OCI-LY3 (cell line): ENCODE measurements at regions not wholly inside any gene's neighbourhood (a gene's known extent, or its start where the extent isn't known, plus 50 kb on each side); places are given as distances from the start of the nearest gene placed in this dataset.

Experiments
- CTCF ChIP-seq: fragments of 200-600, 300-600 bp; sonication (generic); IDR thresholded peaks from 2 replicates; pipeline ENCODE4 v1.5.1; 2014; ENCODE audit warnings: antibody characterized with exemption, low read length, low read depth
- EZH2phosphoT487 ChIP-seq: fragments of 200-600 bp; shearing (Covaris generic); IDR thresholded peaks from 2 replicates; pipeline ENCODE4 v1.6.1; 2018; ENCODE audit warnings: antibody characterized with exemption, mixed run types, low read depth

DNA sequence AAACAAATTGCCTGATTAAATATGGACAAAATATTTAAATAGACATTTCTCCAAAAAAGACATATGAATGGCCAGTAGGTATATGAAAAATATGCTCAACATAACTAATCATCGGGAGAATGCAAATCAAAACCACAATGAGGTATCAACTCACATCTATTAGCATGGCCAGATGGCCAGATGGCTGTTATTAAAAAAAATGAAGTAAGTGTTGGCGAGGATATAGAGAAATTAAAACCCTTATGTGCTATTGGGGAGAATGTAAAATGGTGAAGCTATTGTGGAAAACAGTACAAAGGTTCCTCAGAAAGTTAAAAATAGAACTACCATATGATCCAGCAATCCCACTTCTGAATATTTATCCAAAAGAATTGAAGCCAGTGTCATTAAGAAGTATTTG, 272.3 kb upstream of the ZNF804A start:
- TF ChIP-seq CTCF (no peak), EZH2phosphoT487 (no peak)
